ENCODE measurements at regions not wholly inside any gene's neighbourhood (a gene's known extent, or its start where the extent isn't known, plus 50 kb on each side); places are given as distances from the start of the nearest gene placed in this dataset.

GRCh38 chr20:56871691-56872090 is 242.6 kb downstream of the TFAP2C start:
- no peak for DNase-seq (ENCODE audit: low read depth, low spot score)
- no peaks in the 10 kb centered on the region for H4K20me1 ChIP-seq (ENCODE audit: insufficient read depth)
- no peaks in the 10 kb centered on the region for H3K36me3 ChIP-seq (ENCODE audit: control insufficient read depth in 1 of 2, insufficient read depth in 2 of 2, low read length in 2 of 2)
- BruUV-seq (replicated peaks): no TSS peak
- H3K9ac ChIP-seq (ENCODE audit: low read length): no peak overlapping the region
- H3K4me3 ChIP-seq (replicated peaks in 1 of 2; ENCODE audit: low read depth in 1 of 2, low read length in 2 of 2): no peak overlapping the region
- no peaks in the 10 kb centered on the region; the same call in 1 of the 2 replicates for H3K27me3 ChIP-seq (ENCODE audit: insufficient read depth, low read length)
- TF ChIP-seq SIN3A (IDR thresholded peaks at IDR 0.05; ENCODE audit: low read depth): no peak
- TF ChIP-seq CEBPB (IDR thresholded peaks at IDR 0.05; ENCODE audit: low read depth): no peak
- no peak for TF ChIP-seq YY1 (IDR thresholded peaks at IDR 0.05; ENCODE audit: extremely low read depth, insufficient replicate concordance, low read depth, low read length)
- TF ChIP-seq JUND (IDR thresholded peaks at IDR 0.05): no peak
- no peak for TF ChIP-seq MAX (IDR thresholded peaks at IDR 0.05)
- no peak for TF ChIP-seq ZNF274 (IDR thresholded peaks at IDR 0.05; ENCODE audit: low read depth, low read length)
- TF ChIP-seq ZFX (IDR thresholded peaks at IDR 0.05): no peak
- no peak overlapping the region for H3K27ac ChIP-seq (ENCODE audit: low read depth, low read length)
- no peak for ATAC-seq
- ChIA-PET CTCF (no interaction called here), RAD21 (ENCODE audit: low non-redundant PET in 1 of 2, low total read pairs in 2 of 2, uncharacterized antibody in 2 of 2, unreplicated experiment in 2 of 2) (no interaction called here), POLR2A (no interaction called here)
- H3K79me2 ChIP-seq (ENCODE audit: insufficient read depth, low read length): no peaks in the 10 kb centered on the region
- H3K9me3 ChIP-seq (ENCODE audit: control insufficient read depth in 1 of 2, insufficient read depth in 1 of 2, low read depth in 1 of 2, low read length in 2 of 2): no peaks in the 10 kb centered on the region
- H3K9me2 ChIP-seq (ENCODE audit: insufficient read depth): no peaks in the 10 kb centered on the region
- H3K4me2 ChIP-seq (ENCODE audit: low read length): no peak overlapping the region
- H2AFZ ChIP-seq (ENCODE audit: low read depth, low read length, poor library complexity, severe bottlenecking): no peak overlapping the region
- intact Hi-C loops (cut with micrococcal nuclease): no loop called here
- H3K4me1 ChIP-seq (ENCODE audit: control insufficient read depth in 1 of 2, insufficient read depth in 2 of 2, low read length in 2 of 2): peaks cover 0 to 6% of the 10 kb centered on the region in 2 experiments; a peak in 1 of 4 replicates

- no peak overlapping the region for H3K4me3 ChIP-seq (replicated peaks in 1 of 2; ENCODE audit: low read depth in 1 of 2, low read length in 2 of 2)
- H3K79me2 ChIP-seq (ENCODE audit: insufficient read depth, low read length): no peaks in the 10 kb centered on the region
- H2AFZ ChIP-seq (ENCODE audit: low read depth, low read length, poor library complexity, severe bottlenecking): no peak overlapping the region
- intact Hi-C loops (cut with micrococcal nuclease): no loop called here
- H3K9me2 ChIP-seq (ENCODE audit: insufficient read depth): no peaks in the 10 kb centered on the region
- H3K4me1 ChIP-seq (ENCODE audit: control insufficient read depth in 1 of 2, insufficient read depth in 2 of 2, low read length in 2 of 2): peaks cover 0 to 6% of the 10 kb centered on the region in 2 experiments; a peak in 1 of 4 replicates
- CTCF ChIA-PET: no interaction called here
- no peaks in the 10 kb centered on the region for H3K9me3 ChIP-seq (ENCODE audit: control insufficient read depth in 1 of 2, insufficient read depth in 1 of 2, low read depth in 1 of 2, low read length in 2 of 2)
- no TSS peak for BruUV-seq (replicated peaks)
- POLR2A ChIA-PET: no interaction called here
- H3K4me2 ChIP-seq (ENCODE audit: low read length): no peak overlapping the region
- no peaks in the 10 kb centered on the region for H4K20me1 ChIP-seq (ENCODE audit: insufficient read depth)
- H3K27ac ChIP-seq (ENCODE audit: low read depth, low read length): no peak overlapping the region
- DNase-seq (ENCODE audit: low read depth, low spot score) (no peak), ATAC-seq (peak; percentile 85)
- no peaks in the 10 kb centered on the region for H3K36me3 ChIP-seq (ENCODE audit: control insufficient read depth in 1 of 2, insufficient read depth in 2 of 2, low read length in 2 of 2)
- no peaks in the 10 kb centered on the region; the same call in 1 of the 2 replicates for H3K27me3 ChIP-seq (ENCODE audit: insufficient read depth, low read length)
- H3K9ac ChIP-seq (ENCODE audit: low read length): no peak overlapping the region
- RAD21 ChIA-PET (ENCODE audit: low non-redundant PET in 1 of 2, low total read pairs in 2 of 2, uncharacterized antibody in 2 of 2, unreplicated experiment in 2 of 2): interaction anchor here in 1 of 2 experiments (0.9 kb wide), 1 partner anchor 61 kb away, joined by 6 read pairs; no protein-coding TSS in a partner anchor
- TF ChIP-seq REST (IDR thresholded peaks at IDR 0.05; ENCODE audit: low read depth): no peak
- no peak for TF ChIP-seq ZBTB33 (IDR thresholded peaks at IDR 0.05; ENCODE audit: extremely low read depth, insufficient replicate concordance, low read length)
- TF ChIP-seq ZFX (IDR thresholded peaks at IDR 0.05): no peak
- no peak for TF ChIP-seq CEBPB (IDR thresholded peaks at IDR 0.05; ENCODE audit: low read depth)
- 0 out of 6 replicates have a peak, but pooled peaks of 1 of the 3 experiments have one; percentile 16 for TF ChIP-seq CTCF (IDR thresholded peaks at IDR 0.05 in 2 of 3, conservative IDR thresholded peaks at IDR 0.05 in 1 of 3; ENCODE audit: borderline replicate concordance in 1 of 3, insufficient read depth in 1 of 3, low read depth in 2 of 3, low read length in 2 of 3)
Measured at GRCh38 chr20:56872620-56873458, 243.7 kb downstream of the TFAP2C start.
